HepG2 (cell line): ENCODE measurements at regions not wholly inside any gene's neighbourhood (a gene's known extent, or its start where the extent isn't known, plus 50 kb on each side); places are given as distances from the start of the nearest gene placed in this dataset.
"Not testable (repeated sequence)": the region's sequence is repeated elsewhere in the genome, so short reads cannot be mapped to it uniquely, and the experiment has no call there.

Experiments used
- CREB1 ChIP-seq, 2 experiments: fragments of 450-650 bp in 1 of 2; IDR thresholded peaks; 2 replicates each; pipeline ENCODE4 v1.6.1; 2016 to 2017; ENCODE audit warnings: control low read depth in 1 of 2, mild to moderate bottlenecking in 1 of 2, missing compliant biosample characterization in 1 of 2, missing genetic modification characterization in 1 of 2
- CTCF ChIP-seq: sonication (generic); formaldehyde crosslinking; IDR thresholded peaks from 2 replicates; pipeline ENCODE4 v1.5.0; 2020; ENCODE audit warnings: mild to moderate bottlenecking, missing genetic modification reagents, moderate library complexity
- KDM1A ChIP-seq: IDR thresholded peaks from 2 replicates; pipeline ENCODE4 v1.6.1; 2016; ENCODE audit warnings: missing compliant biosample characterization
- KLF9 ChIP-seq: IDR thresholded peaks from 2 replicates; pipeline ENCODE4 v1.6.1; 2016; ENCODE audit warnings: low read depth
- ZNF10 ChIP-seq: sonication (generic); formaldehyde crosslinking; IDR thresholded peaks from 2 replicates; pipeline ENCODE4 v1.4.0; 2020; ENCODE audit warnings: mild to moderate bottlenecking, low read depth, missing genetic modification reagents, borderline replicate concordance
- TF ChIP-seq, protein P1 (sequence below), 2 experiments: IDR thresholded peaks; 2 replicates each; pipeline ENCODE4 v1.6.1; 2011 to 2012; ENCODE audit warnings: low read length in 2 of 2, borderline replicate concordance in 1 of 2, low read depth in 1 of 2, mild to moderate bottlenecking in 1 of 2, moderate library complexity in 1 of 2
- TF ChIP-seq, protein P2 (sequence below): sonication (generic); formaldehyde crosslinking; IDR thresholded peaks from 2 replicates; pipeline ENCODE4 v1.4.0; 2020; ENCODE audit warnings: missing genetic modification reagents

DNA sequence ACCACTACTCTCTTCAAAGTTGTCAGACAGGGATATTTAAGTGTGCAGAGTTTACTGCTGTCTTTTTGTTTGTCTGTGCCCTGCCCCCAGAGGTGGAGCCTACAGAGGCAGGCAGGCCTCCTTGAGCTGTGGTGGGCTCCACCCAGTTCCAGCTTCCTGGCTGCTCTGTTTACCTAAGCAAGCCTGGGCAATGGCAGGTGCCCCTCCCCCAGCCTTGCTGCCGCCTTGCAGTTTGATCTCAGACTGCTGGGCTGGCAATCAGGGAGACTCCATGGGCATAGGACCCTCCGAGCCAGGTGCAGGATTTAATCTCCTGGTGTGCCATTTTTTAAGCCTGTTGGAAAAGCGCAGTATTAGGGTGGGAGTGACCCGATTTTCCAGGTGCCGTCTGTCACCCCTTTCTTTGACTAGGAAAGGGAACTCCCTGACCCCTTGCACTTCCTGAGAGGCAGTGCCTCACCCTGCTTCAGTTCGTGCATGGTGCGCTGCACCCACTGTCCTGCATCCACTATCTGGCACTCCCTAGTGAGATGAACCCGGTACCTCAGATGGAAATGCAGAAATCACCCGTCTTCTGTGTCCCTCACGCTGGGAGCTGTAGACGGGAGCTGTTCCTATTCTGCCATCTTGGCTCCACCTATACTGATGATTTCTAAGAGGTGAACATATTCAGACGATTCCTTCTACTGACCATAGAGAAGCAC lies 167.6 kb downstream of the CXXC4 start:
- TF ChIP-seq, protein P1, sequence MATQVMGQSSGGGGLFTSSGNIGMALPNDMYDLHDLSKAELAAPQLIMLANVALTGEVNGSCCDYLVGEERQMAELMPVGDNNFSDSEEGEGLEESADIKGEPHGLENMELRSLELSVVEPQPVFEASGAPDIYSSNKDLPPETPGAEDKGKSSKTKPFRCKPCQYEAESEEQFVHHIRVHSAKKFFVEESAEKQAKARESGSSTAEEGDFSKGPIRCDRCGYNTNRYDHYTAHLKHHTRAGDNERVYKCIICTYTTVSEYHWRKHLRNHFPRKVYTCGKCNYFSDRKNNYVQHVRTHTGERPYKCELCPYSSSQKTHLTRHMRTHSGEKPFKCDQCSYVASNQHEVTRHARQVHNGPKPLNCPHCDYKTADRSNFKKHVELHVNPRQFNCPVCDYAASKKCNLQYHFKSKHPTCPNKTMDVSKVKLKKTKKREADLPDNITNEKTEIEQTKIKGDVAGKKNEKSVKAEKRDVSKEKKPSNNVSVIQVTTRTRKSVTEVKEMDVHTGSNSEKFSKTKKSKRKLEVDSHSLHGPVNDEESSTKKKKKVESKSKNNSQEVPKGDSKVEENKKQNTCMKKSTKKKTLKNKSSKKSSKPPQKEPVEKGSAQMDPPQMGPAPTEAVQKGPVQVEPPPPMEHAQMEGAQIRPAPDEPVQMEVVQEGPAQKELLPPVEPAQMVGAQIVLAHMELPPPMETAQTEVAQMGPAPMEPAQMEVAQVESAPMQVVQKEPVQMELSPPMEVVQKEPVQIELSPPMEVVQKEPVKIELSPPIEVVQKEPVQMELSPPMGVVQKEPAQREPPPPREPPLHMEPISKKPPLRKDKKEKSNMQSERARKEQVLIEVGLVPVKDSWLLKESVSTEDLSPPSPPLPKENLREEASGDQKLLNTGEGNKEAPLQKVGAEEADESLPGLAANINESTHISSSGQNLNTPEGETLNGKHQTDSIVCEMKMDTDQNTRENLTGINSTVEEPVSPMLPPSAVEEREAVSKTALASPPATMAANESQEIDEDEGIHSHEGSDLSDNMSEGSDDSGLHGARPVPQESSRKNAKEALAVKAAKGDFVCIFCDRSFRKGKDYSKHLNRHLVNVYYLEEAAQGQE (IDR thresholded peaks at IDR 0.05; ENCODE audit: borderline replicate concordance in 1 of 2, low read depth in 1 of 2, low read length in 2 of 2) = not testable (repeated sequence)
- TF ChIP-seq ZNF10 (CRISPR knock-in tag); KDM1A (CRISPR knock-in tag); CREB1 (IDR thresholded peaks at IDR 0.05); CREB1 (CRISPR knock-in tag; IDR thresholded peaks at IDR 0.05); CTCF (CRISPR knock-in tag); KLF9 (CRISPR knock-in tag): not testable (repeated sequence)
- TF ChIP-seq, protein P2, sequence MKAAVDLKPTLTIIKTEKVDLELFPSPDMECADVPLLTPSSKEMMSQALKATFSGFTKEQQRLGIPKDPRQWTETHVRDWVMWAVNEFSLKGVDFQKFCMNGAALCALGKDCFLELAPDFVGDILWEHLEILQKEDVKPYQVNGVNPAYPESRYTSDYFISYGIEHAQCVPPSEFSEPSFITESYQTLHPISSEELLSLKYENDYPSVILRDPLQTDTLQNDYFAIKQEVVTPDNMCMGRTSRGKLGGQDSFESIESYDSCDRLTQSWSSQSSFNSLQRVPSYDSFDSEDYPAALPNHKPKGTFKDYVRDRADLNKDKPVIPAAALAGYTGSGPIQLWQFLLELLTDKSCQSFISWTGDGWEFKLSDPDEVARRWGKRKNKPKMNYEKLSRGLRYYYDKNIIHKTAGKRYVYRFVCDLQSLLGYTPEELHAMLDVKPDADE = not testable (repeated sequence)
